Keratinocyte (primary cell): ENCODE measurements at regions not wholly inside any gene's neighbourhood (a gene's known extent, or its start where the extent isn't known, plus 50 kb on each side); places are given as distances from the start of the nearest gene placed in this dataset.

Experiments
- DNase-seq: peaks from one replicate; pipeline ENCODE4 v3.0.0-alpha.2; 2011; ENCODE audit warnings: low read depth, missing footprints, low spot score
- FAIRE-seq: peaks from 2 replicates; lab custom pipeline; 2011; peaks lifted over from hg19 to GRCh38; lab: Jason Lieb, UNC
- H2AFZ ChIP-seq: 2 replicates; pipeline ENCODE4 v1.6.0; 2012; ENCODE audit warnings: low read length, control low read depth, inconsistent platforms; ENCODE audit not compliant: control insufficient read depth
- H3K27ac ChIP-seq: 2 replicates; pipeline ENCODE4 v1.5.1; 2011; ENCODE audit warnings: low read length; ENCODE audit not compliant: control insufficient read depth, insufficient read depth
- H3K27me3 ChIP-seq: 3 replicates; pipeline ENCODE4 v1.6.0; 2011; ENCODE audit warnings: low read length; ENCODE audit not compliant: control insufficient read depth, insufficient read depth; ENCODE audit errors: extremely low read depth
- H3K36me3 ChIP-seq, 2 experiments: 2 replicates in 1 of 2; 3 replicates in 1 of 2; pipeline ENCODE4 v1.5.1; 2011; ENCODE audit warnings: low read length in 2 of 2, mild to moderate bottlenecking in 1 of 2; ENCODE audit not compliant: control insufficient read depth in 2 of 2, insufficient read depth in 2 of 2; ENCODE audit errors: extremely low read depth in 1 of 2
- H3K4me1 ChIP-seq: 3 replicates; pipeline ENCODE4 v1.5.1; 2011; ENCODE audit warnings: low read length; ENCODE audit not compliant: control insufficient read depth, insufficient read depth; ENCODE audit errors: extremely low read depth
- H3K4me2 ChIP-seq: 3 replicates; pipeline ENCODE4 v1.6.0; 2011; ENCODE audit warnings: low read depth, low read length; ENCODE audit not compliant: control insufficient read depth, insufficient read depth; ENCODE audit errors: extremely low read depth
- H3K4me3 ChIP-seq, 3 experiments: fragments of 200-600 bp in 1 of 3; sonication (generic) in 1 of 3; 2 replicates in 2 of 3; 3 replicates in 1 of 3; pipeline ENCODE4 v1.5.1; 2011 to 2016; ENCODE audit warnings: low read length in 3 of 3, mild to moderate bottlenecking in 3 of 3, control low read depth in 2 of 3, inconsistent platforms in 1 of 3, low read depth in 1 of 3, mixed read lengths in 1 of 3, mixed run types in 1 of 3, moderate library complexity in 1 of 3; ENCODE audit not compliant: control insufficient read depth in 2 of 3, insufficient read depth in 2 of 3; ENCODE audit errors: extremely low read depth in 1 of 3
- H3K79me2 ChIP-seq: 2 replicates; pipeline ENCODE4 v1.6.0; 2012; ENCODE audit warnings: low read length; ENCODE audit not compliant: control insufficient read depth, insufficient read depth
- H3K9ac ChIP-seq: 3 replicates; pipeline ENCODE4 v1.6.0; 2011; ENCODE audit warnings: low read length; ENCODE audit not compliant: control insufficient read depth, insufficient read depth; ENCODE audit errors: extremely low read depth
- H3K9me1 ChIP-seq: 3 replicates; pipeline ENCODE4 v1.6.0; 2011; ENCODE audit warnings: low read length; ENCODE audit not compliant: control insufficient read depth, insufficient read depth; ENCODE audit errors: extremely low read depth
- H3K9me3 ChIP-seq: 2 replicates; pipeline ENCODE4 v1.5.1; 2012; ENCODE audit warnings: low read depth, low read length; ENCODE audit not compliant: control insufficient read depth
- H4K20me1 ChIP-seq: 3 replicates; pipeline ENCODE4 v1.6.0; 2011; ENCODE audit warnings: low read length; ENCODE audit not compliant: control insufficient read depth, insufficient read depth; ENCODE audit errors: extremely low read depth
- EZH2 ChIP-seq: IDR thresholded peaks from one replicate; pipeline ENCODE4 v1.6.1; 2012; ENCODE audit warnings: inconsistent platforms, mild to moderate bottlenecking, low read length, moderate library complexity
- dilution Hi-C: fragments of 300-500 bp; cut with MboI; formaldehyde crosslinking; loops from one replicate; pipeline ENCODE4 v1.7.0; 2020; ENCODE audit warnings: low sequenced_read_pairs; ENCODE audit not compliant: extremely low pct_ligation_motif_present
- TF ChIP-seq, protein P1 (sequence below), 3 experiments: IDR thresholded peaks in 1 of 3; conservative IDR thresholded peaks in 1 of 3; optimal IDR thresholded peaks in 1 of 3; 2 replicates in 2 of 3; 3 replicates in 1 of 3; pipeline versions ENCODE3 to v1.5.1; 2011; ENCODE audit warnings: low read length in 3 of 3, mild to moderate bottlenecking in 3 of 3, moderate library complexity in 2 of 3, control low read depth in 1 of 3, inconsistent platforms in 1 of 3; ENCODE audit not compliant: insufficient read depth in 2 of 3; ENCODE audit errors: extremely low read depth in 1 of 3

- FAIRE-seq = no peak
- H2AFZ ChIP-seq = no peak overlapping the region
- H3K4me2 ChIP-seq = no peak overlapping the region
These were observed 879.9 kb downstream of the ARAP2 start for GRCh38 chr4:35364321-35364870.

GRCh38 chr4:35365186-35365585, 879.1 kb downstream of the ARAP2 start:
- H3K9ac ChIP-seq = no peak overlapping the region
- no peaks in the 10 kb centered on the region for H3K9me3 ChIP-seq
- TF ChIP-seq EZH2 = no peak
- TF ChIP-seq, protein P1, sequence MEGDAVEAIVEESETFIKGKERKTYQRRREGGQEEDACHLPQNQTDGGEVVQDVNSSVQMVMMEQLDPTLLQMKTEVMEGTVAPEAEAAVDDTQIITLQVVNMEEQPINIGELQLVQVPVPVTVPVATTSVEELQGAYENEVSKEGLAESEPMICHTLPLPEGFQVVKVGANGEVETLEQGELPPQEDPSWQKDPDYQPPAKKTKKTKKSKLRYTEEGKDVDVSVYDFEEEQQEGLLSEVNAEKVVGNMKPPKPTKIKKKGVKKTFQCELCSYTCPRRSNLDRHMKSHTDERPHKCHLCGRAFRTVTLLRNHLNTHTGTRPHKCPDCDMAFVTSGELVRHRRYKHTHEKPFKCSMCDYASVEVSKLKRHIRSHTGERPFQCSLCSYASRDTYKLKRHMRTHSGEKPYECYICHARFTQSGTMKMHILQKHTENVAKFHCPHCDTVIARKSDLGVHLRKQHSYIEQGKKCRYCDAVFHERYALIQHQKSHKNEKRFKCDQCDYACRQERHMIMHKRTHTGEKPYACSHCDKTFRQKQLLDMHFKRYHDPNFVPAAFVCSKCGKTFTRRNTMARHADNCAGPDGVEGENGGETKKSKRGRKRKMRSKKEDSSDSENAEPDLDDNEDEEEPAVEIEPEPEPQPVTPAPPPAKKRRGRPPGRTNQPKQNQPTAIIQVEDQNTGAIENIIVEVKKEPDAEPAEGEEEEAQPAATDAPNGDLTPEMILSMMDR (optimal IDR thresholded peaks at IDR 0.05 in 1 of 3, IDR thresholded peaks at IDR 0.05 in 1 of 3, conservative IDR thresholded peaks at IDR 0.05 in 1 of 3; ENCODE audit: extremely low read depth in 1 of 3, insufficient read depth in 2 of 3, low read length in 3 of 3) = no peak
- no peaks in the 10 kb centered on the region for H3K79me2 ChIP-seq
- no peaks in the 10 kb centered on the region for H3K36me3 ChIP-seq
- H3K4me1 ChIP-seq = no peaks in the 10 kb centered on the region
- no peak overlapping the region for H3K4me3 ChIP-seq
- dilution Hi-C loops = no loop called here
- H3K9me1 ChIP-seq = no peaks in the 10 kb centered on the region
- H3K27me3 ChIP-seq = no peaks in the 10 kb centered on the region
- H3K27ac ChIP-seq = no peak overlapping the region
- no peak for DNase-seq
- no peaks in the 10 kb centered on the region for H4K20me1 ChIP-seq
- FAIRE-seq = no peak
- H2AFZ ChIP-seq = no peak overlapping the region
- no peak overlapping the region for H3K4me2 ChIP-seq

More at GRCh38 chr4:35364321-35364870, 879.9 kb downstream of the ARAP2 start:
- no peak overlapping the region for H3K4me3 ChIP-seq
- no peaks in the 10 kb centered on the region for H3K79me2 ChIP-seq
- no peaks in the 10 kb centered on the region for H4K20me1 ChIP-seq
- no peaks in the 10 kb centered on the region for H3K36me3 ChIP-seq
- no peak overlapping the region for H3K9ac ChIP-seq
- no peaks in the 10 kb centered on the region for H3K9me3 ChIP-seq
- dilution Hi-C loops = no loop called here
- DNase-seq = no peak
- TF ChIP-seq, protein P1 (optimal IDR thresholded peaks at IDR 0.05 in 1 of 3, IDR thresholded peaks at IDR 0.05 in 1 of 3, conservative IDR thresholded peaks at IDR 0.05 in 1 of 3; ENCODE audit: extremely low read depth in 1 of 3, insufficient read depth in 2 of 3, low read length in 3 of 3) = no peak
- TF ChIP-seq EZH2 = no peak
- H3K9me1 ChIP-seq = no peaks in the 10 kb centered on the region
- H3K27me3 ChIP-seq = no peaks in the 10 kb centered on the region
- no peak overlapping the region for H3K27ac ChIP-seq
- no peaks in the 10 kb centered on the region for H3K4me1 ChIP-seq
